ENCODE measurements at regions not wholly inside any gene's neighbourhood (a gene's known extent, or its start where the extent isn't known, plus 50 kb on each side); places are given as distances from the start of the nearest gene placed in this dataset.

- TF ChIP-seq, protein P1, sequence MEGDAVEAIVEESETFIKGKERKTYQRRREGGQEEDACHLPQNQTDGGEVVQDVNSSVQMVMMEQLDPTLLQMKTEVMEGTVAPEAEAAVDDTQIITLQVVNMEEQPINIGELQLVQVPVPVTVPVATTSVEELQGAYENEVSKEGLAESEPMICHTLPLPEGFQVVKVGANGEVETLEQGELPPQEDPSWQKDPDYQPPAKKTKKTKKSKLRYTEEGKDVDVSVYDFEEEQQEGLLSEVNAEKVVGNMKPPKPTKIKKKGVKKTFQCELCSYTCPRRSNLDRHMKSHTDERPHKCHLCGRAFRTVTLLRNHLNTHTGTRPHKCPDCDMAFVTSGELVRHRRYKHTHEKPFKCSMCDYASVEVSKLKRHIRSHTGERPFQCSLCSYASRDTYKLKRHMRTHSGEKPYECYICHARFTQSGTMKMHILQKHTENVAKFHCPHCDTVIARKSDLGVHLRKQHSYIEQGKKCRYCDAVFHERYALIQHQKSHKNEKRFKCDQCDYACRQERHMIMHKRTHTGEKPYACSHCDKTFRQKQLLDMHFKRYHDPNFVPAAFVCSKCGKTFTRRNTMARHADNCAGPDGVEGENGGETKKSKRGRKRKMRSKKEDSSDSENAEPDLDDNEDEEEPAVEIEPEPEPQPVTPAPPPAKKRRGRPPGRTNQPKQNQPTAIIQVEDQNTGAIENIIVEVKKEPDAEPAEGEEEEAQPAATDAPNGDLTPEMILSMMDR (optimal IDR thresholded peaks at IDR 0.05 in 1 of 3, IDR thresholded peaks at IDR 0.05 in 1 of 3, conservative IDR thresholded peaks at IDR 0.05 in 1 of 3; ENCODE audit: extremely low read depth in 1 of 3, insufficient read depth in 2 of 3, low read length in 3 of 3) = no peak
- TF ChIP-seq EZH2 (IDR thresholded peaks at IDR 0.05; ENCODE audit: low read length) = no peak
Measured at GRCh38 chr16:62100651-62101050, 64.4 kb upstream of the CDH8 start.

Data from keratinocyte (primary cell).